Stimulated activated CD4-positive, alpha-beta T cell treated with anti-CD3 and anti-CD28 coated beads, Interleukin-15, amount 100 ng/mL, for 24 hours (primary cell): ENCODE measurements at regions not wholly inside any gene's neighbourhood (a gene's known extent, or its start where the extent isn't known, plus 50 kb on each side); places are given as distances from the start of the nearest gene placed in this dataset.
A peak's percentile ranks its signal among the peaks of the same experiment; 100 is the strongest.

Experiments used
- DNase-seq: peaks from one replicate; pipeline ENCODE4 v3.0.0-alpha.2; 2020

- DNase-seq, result no peak
Measured at GRCh38 chr10:88136712-88137111, 273.3 kb downstream of the PTEN start.

DNA sequence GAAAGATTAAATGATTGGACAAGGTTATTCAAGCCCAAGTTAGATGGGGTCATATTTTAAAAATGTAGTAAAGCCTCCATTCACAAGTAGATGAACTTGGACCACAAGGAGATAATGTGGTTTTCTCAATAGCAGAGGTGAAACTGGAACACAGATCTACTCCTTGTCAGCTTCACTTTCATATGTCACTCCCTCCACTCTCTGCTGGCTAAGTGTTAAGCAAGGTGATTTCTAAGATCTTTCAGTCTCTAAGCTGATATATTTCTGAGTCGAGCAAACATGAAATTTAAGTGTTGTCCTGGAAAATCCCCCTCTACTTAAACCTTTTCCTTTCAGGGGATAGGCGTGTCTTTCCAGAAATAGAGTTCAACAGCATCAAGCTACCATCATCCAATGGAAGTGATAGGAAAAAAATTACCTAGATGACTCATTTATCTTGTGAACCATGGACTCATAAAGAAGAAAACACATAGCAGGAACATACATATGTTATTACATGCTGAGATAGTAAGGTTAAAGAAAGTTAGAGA, 275.0 kb downstream of the PTEN start:
- DNase-seq, result no peak

- no peak for DNase-seq
Measured at GRCh38 chr10:88147000-88147798, 283.8 kb downstream of the PTEN start.

DNA sequence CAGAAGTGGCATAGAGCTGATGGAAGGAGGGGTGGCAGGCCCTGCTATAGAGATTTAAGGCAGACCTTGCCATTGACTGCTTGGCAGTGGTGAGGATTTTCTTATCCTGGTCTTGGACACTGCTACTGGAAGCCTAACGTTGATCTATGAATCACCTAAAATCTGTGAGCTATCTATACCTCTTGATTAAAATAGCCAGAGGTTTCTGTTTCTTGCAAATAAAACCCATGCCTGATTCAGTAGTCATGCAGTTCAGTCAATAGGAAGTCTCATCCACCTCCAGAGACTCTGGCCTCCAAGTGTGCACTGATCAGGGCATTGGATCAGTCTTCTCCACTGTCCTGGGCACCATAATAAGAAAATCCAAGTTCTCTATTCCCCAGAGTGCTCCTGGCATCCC, 286.5 kb downstream of the PTEN start:
- no peak for DNase-seq

GRCh38 chr10:88150339-88150738, 286.9 kb downstream of the PTEN start:
- no peak for DNase-seq

DNA sequence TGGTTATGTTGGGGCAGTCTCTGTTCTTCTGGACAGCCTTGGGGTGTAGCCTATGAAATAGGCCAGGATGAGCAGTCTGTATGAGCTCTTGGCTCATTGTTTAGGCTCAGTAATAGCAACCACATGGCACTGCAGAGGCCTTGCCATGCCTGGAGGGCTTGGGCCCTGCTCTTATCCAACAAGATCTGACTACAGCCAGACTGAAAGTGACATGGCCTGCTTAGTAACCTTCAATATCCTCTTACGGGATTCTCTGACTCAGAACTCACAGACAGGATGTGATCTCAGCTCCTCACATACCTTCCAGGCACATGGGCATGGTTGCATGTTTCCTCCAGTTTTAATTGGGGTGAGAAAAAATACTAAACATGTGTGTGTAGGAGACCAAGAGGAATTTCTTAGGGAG, 289.3 kb downstream of the PTEN start:
- DNase-seq, result peak; percentile 70

- no peak for DNase-seq
Measured at GRCh38 chr10:88154596-88155250, 291.3 kb downstream of the PTEN start.

DNA sequence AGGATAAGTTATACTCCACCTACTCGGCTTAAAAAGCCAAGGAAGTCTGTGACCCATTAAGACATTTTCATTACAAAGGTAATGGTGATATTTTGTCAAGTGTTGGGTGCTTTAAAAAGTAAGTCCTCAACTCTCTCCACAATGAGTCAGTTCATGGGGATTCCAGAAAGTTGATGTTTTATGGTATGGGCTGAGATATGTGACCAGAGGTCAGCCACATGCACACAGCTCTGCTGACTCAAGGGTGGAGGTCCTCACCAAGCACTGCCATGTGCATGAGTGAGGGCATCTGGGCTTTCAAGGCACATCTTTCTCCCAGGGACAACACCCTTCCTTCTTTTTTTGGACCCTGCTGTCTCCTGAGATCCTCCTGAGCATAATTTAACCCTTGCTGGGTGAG, 292.9 kb downstream of the PTEN start:
- DNase-seq, result no peak

- no peak for DNase-seq
Measured at GRCh38 chr10:88157981-88158465, 294.6 kb downstream of the PTEN start.

- no peak for DNase-seq
Measured at GRCh38 chr10:88158526-88159122, 295.2 kb downstream of the PTEN start.

GRCh38 chr10:88159127-88159829, 295.9 kb downstream of the PTEN start:
- no peak for DNase-seq

GRCh38 chr10:88161070-88161469, 297.6 kb downstream of the PTEN start:
- no peak for DNase-seq

DNA sequence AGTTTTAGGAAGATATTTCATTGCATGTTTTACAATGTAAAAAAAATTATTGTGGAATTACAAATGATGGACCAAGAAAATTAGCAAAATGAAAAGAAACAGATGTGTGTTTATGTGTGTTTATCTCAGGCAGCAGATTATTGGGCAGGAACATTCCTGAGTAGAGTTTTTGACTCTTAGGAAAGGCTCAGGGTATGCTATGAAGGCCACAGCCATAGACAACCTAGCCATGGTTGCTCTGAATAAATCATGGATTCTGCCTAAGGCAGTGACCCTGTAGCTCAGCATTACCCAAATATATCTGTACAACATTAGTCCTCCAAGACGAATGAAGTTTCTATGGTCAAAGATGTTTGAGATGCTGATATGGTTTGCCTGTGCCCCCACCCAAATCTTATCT, 298.3 kb downstream of the PTEN start:
- DNase-seq, result no peak

DNA sequence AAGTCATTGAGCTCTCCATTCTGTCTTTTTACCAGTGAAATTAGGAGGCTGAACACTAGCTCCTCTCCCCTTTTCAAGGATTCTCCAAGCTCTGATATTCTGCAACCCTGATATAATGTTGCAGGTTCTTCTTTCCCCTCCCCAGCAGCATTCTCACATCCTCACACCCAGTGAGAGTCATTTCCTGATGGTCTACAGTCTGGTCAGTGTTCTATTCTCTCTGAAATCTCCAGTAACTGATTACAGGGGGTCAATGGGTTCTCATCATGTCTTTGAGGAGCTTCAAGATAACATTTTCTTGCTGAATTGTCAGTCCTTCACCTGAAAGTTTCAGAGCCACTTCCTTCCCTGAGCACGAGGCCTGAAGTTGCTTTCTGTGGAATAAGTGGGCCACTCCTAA, 299.4 kb downstream of the PTEN start:
- DNase-seq, result no peak

DNA sequence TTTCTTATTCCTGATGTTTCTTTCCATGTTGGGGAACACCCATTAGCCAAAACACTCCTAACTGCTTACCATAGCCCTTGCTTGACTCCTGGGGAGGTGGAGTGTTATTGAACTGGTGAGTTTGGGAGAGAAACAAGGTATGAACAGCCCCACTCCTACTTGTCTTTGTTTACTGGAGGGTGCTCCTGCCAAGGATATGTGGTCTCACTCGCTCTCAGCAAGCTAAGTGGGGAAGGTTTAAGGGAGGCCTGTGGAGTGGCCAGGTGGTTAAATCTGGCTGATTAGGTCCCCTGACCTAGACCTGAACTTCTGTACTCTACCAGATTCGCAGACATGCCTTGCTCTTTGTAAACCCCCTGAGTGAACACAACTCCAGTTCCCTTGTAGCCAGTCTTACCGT, 300.1 kb downstream of the PTEN start:
- DNase-seq, result no peak

DNA sequence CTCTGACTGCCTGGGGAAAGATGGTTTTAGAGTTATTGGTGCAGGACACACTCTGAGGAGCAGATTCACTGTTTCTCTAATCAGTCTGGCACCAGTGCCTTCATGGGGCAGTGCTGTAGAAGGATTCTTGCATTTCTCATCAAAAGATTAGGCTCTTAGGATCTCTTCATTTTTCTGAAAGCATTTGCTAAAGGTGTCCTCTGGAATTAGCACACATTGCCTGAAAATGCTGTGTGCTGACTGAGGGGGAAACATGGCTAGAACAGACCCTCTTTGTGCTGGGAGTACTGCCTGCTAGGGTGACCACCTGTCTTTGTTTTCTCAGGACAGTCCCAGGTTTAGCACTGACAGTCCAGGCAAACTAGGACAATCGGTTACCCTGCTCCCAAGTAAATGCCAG, 301.0 kb downstream of the PTEN start:
- no peak for DNase-seq

- no peak for DNase-seq
Measured at GRCh38 chr10:88165849-88166271, 302.4 kb downstream of the PTEN start.

DNA sequence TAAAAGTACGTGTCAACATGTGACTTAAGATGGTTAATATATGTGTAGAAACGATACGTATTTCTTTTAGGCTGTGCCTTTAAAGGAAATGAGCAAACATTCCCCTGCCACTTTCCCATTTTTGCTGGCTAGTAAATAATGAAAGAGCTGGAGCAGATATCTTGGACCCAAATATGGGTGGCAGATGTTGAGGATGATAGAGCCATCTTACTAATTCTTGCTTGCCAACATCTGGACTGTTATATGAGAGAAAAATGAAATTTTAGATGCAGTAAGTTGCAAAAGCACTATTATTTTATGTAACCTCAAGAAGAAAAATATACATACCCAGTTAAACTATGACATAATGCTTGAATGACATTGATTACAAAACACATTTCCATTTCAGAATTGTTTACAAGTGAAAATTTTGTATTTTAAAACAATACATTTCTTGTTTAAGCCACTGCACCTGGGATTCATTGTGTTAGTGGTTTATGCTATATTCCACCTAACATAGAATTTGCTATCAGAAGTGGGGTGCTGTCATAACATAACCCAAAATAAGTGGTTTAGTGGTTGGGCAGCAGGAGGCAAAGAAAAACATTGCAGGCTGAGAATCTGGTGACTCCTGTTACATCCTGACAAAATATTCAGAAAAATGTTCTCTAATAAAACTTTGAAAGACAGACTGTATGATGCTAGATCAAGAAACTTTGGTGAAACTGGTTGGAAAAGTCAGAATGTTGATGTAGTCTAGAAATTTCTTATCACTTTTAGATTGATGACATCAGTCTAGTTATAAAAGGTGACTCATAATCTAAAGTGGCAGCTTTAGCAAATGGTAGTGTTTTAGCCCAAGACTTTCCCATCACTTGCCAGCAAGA, 305.0 kb downstream of the PTEN start:
- DNase-seq, result no peak

GRCh38 chr10:88169037-88169319, 305.6 kb downstream of the PTEN start:
- no peak for DNase-seq

- DNase-seq, result no peak
Measured at GRCh38 chr10:88170628-88171027, 307.2 kb downstream of the PTEN start.

GRCh38 chr10:88172159-88172558, 308.7 kb downstream of the PTEN start:
- DNase-seq, result no peak

DNA sequence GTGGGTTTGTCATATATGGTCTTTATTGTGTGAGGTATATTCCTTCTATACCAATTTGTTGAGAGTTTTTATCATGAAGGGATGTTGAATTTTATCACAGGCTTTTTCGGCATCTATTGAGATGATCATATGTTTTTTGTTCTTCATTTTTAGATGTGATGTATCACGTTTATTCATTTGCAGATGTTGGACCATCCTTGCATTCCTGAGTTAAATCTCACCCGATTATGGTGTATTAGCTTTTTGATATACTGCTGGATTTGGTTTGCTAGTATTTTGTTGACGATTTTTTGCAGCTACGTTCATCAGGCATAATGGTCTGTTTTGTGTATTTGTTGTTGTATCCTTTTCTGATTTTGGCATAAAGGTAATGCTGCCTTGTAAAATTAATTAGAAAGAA, 311.0 kb downstream of the PTEN start:
- DNase-seq, result no peak
